HG02870 (cell line): ENCODE measurements at regions not wholly inside any gene's neighbourhood (a gene's known extent, or its start where the extent isn't known, plus 50 kb on each side); places are given as distances from the start of the nearest gene placed in this dataset.
A peak's percentile ranks its signal among the peaks of the same experiment; 100 is the strongest.

Source experiments
- ATAC-seq: cut with Tn5 transposase; IDR thresholded peaks from one replicate; pipeline ENCODE4 v1.9.1; 2021; ENCODE audit warnings: mild to moderate bottlenecking, moderate library complexity; ENCODE audit not compliant: unreplicated experiment

DNA sequence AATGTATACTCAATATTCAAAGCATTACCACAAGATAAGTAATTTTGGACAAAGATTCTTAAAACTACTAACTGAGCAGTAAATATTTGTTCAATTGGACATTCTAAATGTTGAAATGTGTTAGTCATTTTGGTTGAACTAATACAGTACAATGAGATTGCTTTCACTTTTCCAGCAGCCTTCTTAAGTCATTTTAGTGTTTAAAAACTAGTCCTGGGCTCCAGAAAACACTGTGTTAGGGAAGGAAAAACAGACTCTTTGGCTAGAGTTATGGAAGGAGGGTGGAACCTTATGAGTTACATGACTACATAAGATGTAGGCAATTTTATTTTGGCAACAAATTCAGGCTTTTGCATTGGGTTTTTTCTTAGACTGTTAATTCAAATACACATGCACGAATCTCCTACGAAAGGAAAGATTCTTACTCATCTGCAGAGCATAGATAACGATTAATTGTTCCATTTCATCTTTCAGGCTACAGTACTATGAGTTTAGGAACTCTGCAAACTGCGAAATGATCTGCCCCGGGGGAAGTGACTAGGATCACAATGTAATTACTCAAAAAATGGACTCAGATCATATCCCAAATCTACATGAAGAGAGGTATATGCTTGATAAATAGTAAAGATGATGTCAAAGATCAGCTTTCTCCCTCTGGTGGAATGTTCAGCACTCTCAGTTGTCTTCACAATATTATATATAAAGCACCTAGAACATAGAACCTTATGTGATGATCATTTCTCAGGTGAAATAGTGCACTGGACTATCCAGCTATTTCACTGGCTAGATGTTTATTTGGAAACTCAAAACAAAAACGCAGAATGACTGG is 492.8 kb upstream of the MDFIC2 start:
- ATAC-seq = no peak

DNA sequence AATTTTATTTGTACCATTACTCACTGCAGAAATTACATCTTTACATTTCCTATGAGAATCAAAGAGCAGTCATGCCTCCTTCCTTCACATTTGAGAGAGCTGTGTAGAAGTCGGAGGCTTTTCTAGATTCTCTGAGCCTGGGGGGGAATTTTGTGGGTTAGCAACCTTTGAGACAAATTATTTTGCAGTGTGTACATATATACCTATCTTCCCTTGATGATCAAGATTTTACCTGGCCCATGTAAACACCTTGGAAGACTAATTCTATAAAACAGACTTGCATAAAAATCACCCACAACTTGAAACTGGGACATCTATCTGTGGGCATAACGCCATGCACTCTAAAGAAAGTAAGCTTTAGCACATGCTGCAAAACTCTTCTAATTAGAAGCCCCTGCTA is 491.5 kb upstream of the MDFIC2 start:
- ATAC-seq = no peak

DNA sequence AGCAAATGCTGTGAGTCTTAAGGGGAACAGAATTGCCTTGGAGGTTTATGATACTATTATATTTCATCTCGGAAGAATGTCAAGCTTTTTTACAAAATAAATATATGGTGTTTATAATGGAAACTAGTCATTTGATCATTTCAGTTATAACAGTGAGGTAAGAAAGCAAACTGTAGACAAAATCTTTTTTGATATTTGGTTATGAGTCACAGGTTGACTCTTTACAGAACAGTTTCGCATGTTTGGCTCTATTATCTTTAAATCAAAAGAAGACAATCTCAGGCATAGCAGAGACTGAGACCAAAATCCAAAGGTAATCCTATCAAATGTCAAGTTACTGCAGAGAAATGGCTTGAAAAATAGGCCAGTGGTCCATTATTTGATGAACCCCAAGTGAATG is 490.9 kb upstream of the MDFIC2 start:
- no peak for ATAC-seq

DNA sequence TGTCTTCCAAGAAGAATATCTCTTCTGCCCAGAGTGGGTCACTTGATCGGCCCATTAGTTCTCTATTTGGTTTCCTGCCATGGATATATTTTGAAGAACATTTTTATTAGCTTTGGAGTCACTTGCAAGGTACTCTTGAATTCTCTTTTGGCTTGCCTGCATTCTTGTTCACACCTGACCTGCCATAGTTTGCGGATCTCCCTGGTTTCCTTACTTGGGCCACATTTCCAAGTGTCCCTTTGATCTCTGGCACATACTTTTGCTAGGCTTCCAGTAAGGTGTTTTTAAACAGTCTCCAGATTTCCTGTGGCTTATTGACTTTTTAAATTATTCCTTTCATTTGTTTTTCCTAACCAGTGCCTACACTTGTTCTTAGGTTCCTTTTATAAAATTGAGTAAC is 488.5 kb upstream of the MDFIC2 start:
- ATAC-seq = no peak

DNA sequence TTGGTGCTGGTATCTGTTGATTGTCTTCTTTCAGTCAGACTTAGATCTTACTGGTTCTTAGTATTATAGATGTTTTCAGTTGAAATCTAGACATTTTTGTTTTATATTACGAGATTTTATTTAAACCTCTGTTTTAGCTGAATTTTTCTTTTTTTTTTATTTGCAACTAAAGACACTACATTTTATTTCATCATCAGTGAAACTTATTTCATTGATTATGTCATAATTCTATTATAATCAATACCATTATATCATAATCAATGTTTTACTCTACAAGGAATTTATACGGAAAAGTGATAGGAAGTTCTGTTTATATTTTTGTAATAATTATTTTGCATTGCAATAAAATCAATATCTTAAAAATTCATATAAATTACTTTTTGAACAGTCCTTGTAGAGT is 477.4 kb upstream of the MDFIC2 start:
- ATAC-seq = no peak

DNA sequence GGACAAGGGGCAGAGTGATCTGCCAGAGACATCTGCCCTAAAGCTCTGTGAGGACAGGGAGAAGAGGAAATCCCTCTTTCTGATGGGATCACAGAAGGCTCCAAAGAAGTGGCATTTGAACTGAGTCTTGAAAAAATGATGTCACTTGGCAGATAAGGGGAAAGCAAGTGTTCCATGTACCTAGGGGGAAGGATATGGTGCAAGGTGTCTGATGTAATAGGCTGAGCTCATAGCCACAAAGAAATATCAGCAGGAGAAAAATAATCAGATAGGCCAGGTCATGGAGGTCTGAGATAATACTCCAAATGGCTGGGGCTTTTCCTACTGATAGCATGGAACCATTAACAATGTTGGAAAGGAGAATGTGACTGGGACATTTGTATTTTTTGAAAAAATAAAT is 468.4 kb upstream of the MDFIC2 start:
- no peak for ATAC-seq

DNA sequence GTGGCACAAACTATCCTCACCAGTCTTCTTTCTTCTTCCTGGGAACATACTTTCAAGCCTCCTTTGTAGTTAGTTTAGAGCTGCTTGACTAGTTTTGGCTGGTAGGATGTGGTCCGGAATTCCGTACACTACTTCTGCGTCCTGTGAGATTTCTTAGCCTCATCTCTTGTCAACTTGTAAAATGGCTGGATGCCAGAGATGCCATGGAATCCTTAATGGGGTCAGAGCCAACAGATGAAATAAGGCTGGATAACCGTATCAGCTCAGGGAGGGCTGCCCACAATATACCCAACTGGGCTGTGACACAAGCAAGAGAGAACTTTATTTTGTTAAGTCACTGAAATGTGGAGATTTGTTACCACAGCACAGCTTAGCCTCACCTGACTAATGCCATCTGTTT is 466.9 kb upstream of the MDFIC2 start:
- no peak for ATAC-seq

DNA sequence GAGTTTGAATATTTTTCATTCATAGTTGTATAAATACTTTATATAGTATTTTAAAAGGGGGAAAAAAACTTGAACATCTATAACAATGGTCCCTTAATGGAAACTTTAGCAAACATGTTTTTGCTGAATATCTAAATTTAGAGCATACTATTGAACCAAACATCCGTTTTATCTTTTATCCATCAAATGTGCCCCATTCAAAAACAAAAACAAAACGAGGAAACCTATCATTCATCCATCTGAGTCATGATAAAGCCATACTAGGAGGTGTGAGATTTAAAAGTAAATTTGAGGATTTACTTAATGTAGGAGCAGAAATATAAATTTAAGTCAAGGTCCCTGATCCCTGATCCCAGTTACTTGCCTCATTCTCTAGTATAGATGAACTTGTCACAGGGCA is 463.6 kb upstream of the MDFIC2 start:
- no peak for ATAC-seq

DNA sequence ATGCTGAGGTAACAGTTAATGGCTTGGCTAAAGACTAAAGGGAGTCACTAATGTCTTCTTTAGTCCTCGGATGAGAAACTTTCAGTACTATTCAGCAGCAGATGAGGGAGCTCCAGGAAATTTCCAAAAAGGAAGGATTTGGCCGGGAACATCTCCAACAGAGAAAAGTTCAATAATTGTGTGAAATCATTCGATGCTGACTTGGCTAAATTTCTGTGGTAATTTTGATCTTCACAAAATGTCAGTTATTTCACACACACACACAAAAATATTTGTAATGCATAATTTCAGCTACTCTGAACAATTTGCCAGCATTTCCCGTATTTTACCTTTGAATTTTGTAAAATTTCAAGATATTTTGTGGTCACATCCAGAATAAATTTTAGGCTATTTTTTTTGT is 462.8 kb upstream of the MDFIC2 start:
- no peak for ATAC-seq

DNA sequence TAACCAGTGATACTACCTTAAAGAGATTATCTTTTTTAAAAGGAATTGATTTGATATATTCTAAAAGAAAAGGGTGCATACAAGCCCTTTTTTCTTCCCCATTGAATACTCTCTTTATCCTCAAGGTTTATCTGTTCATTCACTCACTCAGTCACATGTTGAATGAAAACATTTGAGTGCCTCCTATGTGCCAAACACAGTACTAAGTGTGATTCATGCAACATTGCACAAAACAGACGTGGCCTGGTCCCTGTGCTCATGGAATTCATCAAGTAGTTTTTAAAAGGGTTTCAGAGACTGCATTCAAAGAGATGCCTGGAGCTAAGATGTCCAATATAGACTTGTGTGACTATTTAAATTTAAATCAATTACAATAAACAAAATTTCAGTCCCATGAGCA is 462.2 kb upstream of the MDFIC2 start:
- no peak for ATAC-seq

DNA sequence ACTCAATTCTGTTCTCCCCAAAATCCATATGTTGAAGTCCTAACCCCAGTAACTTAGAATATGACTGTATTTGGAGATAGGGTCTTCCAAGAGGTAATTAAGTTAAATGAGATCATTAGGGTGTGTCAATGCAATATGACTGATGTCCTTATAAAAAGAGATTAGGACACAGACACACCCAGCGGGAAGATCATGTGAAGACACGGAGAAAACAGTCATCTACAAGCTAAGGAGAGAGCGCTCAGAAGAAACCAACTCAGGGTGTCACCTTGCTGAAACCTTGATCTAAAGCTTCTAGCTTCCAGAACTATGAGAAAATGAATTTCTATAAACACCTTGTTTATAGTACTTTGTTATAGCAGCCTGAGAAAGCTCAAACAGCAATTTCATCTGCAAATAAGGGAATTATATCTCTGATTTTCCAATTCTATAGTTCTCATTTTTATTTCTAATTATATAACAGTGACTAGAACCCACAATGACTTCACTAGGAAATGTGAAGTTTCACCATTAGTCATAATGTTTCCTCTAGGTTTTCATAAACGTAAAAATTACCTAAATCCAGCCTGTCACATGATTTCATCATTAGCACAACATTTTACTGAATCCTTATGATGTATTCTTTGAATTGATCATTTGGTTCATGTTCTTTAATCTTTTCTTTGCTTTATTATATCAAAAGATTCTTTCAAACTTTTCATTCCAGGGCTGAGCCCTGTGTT is 459.1 kb upstream of the MDFIC2 start:
- ATAC-seq = peak; percentile 76

DNA sequence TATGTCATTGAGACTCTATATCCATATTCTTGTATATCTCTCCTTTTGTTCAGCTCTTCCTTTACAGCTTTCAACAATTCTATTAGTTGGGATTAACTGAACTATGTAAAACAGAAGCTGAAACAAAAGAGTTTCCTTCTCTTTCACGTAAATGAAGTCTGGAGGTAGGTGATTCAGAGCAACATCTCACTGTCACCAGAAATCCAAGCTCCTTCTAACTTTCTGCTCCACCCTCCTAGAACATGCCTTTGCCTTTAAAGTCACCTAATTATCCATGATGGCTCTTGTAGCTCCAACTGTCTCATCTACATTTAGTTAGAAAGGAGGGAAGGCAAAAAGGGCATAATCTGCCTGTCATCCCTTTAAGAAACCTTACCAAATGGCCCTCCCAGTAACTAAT is 458.2 kb upstream of the MDFIC2 start:
- ATAC-seq = no peak

DNA sequence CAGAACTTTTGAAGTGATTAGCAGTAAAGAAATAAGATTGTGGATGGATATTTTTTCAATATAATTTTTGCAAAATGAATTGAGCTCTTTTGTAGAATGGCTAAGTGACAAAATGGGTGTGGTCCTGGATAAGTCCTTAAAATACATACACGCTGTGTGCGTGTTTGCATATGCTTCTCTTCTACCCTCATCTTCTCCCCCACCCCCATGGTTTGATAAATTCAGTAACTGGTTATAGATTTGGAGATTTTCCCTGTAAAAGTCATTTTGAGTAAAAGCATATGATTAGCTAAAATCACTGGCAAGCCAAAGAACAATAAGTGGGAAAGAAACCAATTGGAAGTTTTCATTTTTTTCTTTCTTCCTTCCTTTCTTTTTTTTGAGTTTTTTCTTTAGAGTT is 453.9 kb upstream of the MDFIC2 start:
- no peak for ATAC-seq

DNA sequence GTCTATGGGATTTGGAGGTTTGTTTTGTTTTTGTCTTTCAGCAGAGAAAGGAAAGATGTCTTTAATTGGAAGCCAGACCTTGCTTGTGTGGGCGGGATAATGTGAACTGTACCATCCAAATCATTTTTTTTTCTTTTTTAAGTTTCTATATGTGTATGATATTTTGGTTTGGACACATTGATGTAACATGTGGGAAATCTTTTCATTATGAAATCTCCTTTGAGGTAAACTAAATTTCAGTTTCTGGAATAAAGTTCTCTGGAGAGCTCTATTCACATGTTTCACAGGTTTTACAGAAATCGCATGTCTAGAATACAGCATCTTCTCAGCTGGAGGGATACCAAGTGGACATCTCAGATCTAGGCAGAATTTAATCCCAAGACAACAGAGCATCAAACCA is 451.5 kb upstream of the MDFIC2 start:
- ATAC-seq = no peak

DNA sequence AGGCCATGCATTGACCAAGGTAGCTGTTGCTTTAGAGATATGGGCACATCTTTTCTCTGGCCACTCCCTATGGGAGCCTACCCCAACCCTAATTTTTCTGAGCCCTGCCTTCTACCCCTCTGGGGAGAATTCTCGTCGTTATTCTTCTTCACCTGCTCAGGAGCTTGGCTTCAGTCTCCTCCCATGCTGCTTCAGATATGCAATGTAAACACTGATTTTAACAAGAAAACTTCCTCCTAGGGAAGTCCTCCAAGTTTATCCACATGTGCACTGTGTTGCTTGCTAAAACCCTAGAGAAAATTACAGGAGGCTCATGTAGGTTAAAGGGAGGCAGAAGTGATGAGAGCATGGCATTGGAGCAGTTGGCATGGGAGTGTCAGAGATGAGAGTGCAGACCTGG is 445.2 kb upstream of the MDFIC2 start:
- ATAC-seq = no peak

DNA sequence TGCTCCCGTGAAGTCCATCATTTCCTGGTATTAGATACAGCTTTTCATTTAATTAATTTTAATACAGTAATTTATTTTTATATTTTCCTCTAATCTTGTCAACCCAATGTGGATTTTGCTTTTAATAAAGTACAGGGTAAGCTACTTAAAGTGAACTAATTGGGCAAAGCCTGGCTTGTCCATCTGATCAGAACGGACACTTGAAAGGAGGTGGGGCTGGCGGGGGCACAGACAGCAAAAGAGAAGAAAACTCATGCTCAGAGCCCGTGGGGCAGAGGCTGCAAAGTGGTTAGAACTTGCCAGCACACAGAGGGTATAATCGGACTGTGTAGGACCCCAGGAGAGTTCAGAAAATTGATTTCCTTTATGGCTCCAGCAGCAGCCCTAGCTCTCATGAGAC is 443.1 kb upstream of the MDFIC2 start:
- ATAC-seq = no peak

DNA sequence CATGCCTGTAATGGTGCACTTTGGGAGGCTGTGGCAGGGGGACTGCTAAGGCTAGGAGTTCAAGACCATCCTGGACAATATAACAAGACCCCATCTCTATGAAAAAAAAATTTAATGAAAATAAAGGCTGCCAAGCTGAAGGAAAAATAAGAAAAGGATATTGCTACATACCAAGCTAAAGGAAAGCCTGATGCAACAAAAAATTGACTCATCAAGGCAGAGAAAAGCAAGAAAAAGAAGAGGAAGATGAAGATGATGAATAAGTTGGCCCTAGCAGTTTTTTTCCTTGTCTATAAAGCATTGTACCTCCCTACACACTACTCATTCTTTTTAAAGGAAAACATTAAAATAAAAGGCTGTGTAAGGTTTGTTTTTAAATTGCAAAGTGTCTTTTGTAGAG is 441.9 kb upstream of the MDFIC2 start:
- ATAC-seq = no peak

DNA sequence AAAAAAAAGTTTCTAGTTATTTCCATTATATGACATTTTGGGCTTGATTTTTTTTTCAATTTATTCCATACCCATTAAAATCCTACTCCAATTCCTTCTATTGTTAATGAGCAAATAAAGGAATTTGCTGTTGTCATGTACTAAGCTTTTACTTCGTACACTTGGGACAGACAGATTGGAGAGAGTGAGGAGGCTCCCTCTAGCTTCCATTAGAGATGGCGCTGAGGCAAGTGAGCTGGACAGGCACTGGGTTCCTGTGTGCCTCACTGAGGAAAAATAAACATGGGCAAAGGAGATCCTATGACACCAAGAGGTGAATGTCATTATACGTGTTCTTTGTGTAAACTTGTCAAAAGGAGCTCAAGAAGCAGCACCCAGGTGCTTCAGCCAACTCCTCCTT is 441.1 kb upstream of the MDFIC2 start:
- ATAC-seq = no peak

DNA sequence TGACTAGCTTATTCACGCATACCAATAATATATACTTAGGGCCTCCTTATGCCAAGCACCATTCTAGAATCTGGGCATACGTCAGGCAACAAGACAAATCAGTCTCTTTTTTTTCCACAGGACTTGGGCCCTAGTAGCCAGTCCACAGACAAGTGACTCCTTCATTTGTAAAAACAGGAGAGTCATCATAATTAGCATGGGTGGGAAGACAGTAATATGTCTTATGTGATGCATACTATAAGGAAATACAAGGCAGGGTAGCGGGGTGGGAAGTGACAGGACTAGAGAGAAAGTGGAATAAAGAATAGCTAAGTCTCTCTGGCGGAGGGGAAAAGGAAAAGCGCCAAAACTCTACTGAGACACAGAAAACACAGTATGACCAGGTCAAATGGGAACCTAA is 439.6 kb upstream of the MDFIC2 start:
- no peak for ATAC-seq

DNA sequence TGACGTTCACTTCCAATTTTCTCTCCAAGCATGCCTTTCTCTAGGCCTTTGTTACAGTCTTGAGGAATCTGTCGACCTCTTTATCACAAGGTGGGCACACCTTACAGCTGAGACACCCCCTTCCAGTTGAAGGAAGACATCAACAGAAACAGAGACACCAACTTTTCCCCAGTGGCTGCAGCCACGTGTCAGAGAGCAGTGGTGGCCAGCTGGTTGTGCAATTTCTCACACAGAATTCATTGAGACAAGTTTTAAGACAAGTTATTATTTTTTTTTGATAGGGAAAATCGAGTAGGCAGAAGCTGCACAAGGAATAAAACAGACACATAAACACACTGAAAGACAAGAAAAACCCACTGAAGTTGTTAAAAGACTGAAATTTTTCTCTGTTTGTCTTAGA is 436.7 kb upstream of the MDFIC2 start:
- no peak for ATAC-seq

DNA sequence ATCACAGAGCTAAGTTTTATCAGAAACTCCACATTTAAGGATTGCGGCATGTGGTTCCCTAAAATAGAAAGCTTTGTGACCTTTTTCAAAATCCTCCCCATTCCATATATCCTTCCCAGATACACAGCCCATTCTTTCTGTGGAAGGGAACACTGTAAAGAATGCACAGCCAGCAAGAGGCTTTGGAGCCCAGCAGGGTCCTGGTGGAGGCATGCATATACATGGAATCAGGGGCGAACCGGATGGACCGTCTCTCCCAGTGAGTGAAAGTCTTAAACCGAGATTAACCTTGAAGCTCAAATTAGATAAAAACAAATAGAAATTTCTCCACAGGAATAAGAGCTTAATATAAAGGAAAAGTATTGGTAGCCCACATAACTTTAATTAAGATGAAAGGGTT is 436.2 kb upstream of the MDFIC2 start:
- ATAC-seq = no peak

DNA sequence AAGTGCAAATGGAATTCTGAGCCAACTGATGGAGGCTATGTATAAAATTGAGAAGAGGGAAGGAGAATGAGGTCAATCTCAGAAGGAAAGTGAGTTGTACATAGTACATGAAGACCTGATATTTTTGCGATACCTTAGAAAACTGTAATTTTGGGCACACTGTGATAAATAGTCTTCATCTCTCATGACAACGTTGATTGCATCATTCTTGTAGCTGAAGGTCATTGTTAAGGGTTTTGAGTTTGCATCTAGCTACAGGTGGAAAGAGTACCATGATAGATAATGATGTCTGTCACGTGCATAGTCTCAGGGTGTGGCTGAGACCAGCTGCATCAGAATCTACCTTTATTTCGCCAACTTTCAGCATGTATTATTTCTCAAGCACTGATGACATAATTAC is 435.4 kb upstream of the MDFIC2 start:
- ATAC-seq = no peak

DNA sequence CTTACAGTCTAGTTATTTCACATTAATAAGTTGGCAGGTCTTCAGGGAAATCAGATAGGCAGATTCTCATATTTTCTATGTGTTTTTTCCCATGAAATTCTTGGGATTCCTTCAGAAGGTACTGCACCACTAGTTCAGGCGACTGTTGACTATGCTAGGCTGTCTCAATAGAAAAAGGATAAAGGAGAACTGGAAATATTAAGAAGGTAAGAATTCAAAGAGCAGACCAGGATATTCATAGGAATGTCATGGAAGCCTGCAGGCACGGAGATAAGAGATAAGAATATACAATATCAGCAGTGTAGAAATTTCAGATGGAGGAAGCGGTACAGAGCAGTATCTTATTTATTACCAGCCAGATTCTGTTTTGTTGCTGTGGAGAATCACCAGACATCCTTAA is 432.1 kb upstream of the MDFIC2 start:
- no peak for ATAC-seq
